Stimulated activated CD4-positive, alpha-beta T cell treated with anti-CD3 and anti-CD28 coated beads, Interleukin-12 subunit alpha, Interleukin-12 subunit beta, amount 100 ng/mL, for 4 hours (primary cell): ENCODE measurements at regions not wholly inside any gene's neighbourhood (a gene's known extent, or its start where the extent isn't known, plus 50 kb on each side); places are given as distances from the start of the nearest gene placed in this dataset.
"Not testable (repeated sequence)": the region's sequence is repeated elsewhere in the genome, so short reads cannot be mapped to it uniquely, and the experiment has no call there.

Experiments used
- DNase-seq: peaks from one replicate; pipeline ENCODE4 v3.0.0-alpha.2; 2020

DNA sequence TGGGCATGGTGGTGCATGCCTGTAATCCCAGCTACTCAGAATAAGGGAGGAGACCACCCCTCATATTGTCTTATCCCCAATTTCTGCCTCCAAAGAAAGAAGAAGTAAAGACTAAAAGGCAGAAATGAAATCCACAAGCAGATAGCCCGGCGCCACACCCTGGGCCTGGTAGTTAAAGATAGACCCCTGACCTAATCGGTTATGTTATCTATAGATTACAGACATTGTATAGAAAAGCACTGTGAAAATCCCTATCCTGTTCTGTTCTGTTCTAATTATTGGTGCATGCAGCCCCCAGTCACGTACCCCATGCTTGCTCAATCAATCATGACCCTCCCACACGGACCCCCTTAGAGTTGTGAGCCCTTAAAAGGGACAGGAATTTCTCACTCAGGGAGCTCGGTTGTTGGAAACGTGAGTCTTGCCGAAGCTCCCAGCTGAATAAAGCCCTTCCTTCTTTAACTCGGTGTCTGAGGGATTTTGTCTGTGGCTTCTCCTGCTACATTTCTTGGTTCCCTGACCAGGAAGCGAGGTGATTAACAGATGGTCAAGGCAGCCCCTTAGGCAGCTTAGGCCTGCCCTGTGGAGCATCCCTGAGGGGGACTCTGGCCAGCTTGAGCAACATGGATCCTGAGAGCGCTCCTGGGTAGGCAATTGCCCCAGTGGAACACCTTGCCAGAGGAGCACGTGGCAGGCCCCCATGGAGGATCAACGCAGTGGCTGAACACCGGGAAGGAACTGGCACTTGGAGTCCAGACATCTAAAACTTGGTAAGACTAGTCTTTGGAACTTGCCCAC, 188.7 kb upstream of the NDUFV2 start:
- DNase-seq: not testable (repeated sequence)

DNA sequence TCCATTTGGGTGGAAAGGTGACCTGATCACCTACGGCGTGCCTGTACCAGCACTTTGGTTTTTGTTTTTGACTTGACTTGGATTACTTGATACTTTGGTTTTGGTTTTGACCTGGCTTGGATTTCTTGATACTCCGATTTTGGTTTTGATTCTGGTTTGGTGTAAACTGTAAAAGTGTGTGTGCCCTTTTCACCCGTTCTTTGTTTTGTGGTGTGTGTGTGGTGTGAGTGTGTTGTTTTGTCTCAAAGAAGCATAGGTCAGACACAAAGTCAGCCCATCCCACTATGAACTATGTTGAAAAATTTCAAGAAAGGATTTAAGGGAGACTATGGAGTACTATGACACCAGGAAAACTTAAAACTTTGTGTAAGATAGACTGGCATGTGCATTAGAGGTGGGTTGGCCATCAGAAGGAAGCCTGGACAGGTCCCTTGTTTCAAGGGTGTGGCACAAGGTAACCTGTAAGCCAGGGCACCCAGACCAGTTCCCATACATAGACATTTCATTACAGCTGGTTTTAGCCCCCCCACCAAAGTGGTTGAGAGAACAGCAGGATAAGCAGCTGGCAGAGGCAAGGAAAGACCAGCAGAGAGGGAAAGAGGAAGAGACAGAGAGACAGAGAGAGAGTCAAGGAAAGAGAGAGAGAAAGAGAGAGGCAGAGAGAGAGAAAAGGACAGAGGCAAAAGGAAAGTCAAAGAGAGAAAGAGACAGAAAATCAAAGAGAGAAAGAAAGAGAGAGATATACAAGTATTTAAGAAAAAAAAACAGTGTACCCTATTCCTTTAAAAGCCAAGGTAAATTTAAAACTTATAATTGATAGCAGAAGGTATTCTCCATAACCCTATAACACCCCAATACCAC, 187.9 kb upstream of the NDUFV2 start:
- not testable (repeated sequence) for DNase-seq

DNA sequence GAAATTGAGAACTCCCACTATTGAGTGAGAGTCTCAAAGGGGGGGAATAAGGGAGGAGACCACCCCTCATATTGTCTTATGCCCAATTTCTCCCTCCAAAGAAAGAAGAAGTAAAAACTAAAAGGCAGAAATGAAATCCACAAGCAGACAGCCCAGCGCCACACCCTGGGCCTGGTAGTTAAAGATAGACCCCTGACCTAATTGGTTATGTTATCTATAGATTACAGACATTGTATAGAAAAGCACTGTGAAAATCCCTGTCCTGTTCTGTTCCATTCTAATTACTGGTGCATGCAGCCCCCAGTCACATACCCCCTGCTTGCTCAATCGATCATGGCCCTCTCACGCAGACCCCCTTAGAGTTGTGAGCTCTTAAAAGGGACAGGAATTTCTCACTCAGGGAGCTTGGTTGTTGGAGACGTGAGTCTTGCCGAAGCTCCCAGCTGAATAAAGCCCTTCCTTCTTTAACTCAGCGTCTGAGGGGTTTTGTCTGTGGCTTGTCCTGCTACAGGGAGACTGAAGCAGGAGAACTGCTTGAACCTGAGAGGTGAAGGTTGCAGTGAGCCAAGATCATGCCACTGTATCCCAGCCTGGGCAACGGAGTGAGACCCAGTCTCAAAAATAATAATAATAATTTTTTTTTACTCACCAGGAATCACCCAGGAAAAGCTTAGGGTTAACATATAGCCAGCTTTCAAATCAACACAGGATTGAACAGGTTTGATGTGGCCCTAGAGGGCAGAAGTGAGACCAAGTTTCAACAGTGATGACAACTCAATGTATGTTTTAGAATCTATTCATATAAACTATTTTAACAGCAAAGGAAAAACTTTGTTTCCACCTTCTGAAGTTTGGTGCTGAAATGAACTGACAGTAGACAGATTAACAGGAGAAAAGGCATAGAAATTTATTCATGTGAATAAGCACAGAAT, 181.4 kb upstream of the NDUFV2 start:
- DNase-seq: not testable (repeated sequence)

DNA sequence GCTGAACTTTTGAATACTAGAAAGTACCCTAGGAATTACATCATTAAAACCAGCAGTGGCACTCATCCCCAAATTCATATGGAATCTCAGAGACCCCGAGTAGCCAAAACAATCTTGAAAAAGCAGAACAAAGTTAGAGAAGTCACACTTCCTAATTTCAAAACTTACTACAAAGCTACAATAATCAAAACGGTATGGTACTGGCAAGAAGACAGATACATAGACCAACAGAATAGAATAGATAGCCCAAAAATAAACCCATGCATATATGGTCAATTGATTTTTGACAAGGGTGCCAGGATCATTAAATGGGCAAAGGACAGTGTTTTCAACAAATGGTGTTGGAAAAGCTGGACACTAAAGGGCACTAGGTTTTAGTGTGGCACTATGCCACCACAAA, 176.0 kb upstream of the NDUFV2 start:
- no peak for DNase-seq

DNA sequence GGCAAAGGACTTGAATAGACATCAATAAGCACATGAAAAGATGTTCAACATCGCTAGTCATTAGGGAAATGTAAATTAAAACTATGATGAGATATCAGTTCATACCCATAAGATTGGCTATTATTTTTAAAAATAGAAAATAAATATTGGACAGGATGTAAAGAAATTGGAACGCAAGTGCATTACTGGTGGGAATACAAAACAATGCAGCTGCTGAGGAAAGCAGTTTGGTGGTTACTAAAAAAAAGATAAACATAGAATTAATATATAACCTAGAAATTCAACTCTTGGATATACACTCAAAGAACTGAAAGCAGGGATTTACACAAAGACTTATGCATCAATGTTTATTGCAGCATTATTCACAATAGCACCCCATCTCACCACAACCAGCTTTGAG, 174.5 kb upstream of the NDUFV2 start:
- no peak for DNase-seq

- no peak for DNase-seq
Observed at GRCh38 chr18:8928847-8929780, 173.4 kb upstream of the NDUFV2 start.

DNA sequence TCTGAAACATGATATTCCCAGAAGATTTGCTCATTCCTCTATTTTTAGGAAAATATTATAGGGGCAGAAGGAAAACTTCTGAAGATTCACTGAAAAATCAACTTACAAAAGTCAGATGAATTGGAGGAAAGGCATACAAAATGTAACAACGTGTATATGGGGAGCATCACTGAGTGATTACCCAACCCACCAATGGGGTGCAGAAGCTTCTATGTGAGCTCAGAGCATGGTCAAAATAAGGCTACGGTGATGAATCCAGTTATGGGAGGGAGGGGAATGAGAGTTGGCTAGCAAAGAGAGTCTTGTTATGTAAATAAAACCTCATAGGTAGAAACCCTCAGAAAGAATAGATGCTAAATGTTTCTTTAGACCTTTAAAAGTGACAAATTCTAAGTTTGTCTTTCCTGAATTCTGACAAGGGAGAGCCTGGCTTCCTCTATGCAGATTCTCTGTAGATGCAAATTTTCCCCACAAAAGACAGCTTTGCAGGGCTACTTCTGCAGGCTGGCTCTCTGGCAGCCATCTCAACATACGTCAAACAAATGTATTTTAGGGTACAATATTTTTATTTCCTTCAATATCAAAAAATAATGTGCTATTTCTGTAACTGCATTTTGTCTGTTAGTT, 171.4 kb upstream of the NDUFV2 start:
- DNase-seq: no peak

GRCh38 chr18:8932866-8933265, 169.6 kb upstream of the NDUFV2 start:
- DNase-seq: no peak

- no peak for DNase-seq
Observed at GRCh38 chr18:8933714-8934284, 168.7 kb upstream of the NDUFV2 start.

- not testable (repeated sequence) for DNase-seq
Observed at GRCh38 chr18:8935346-8935745, 167.2 kb upstream of the NDUFV2 start.

DNA sequence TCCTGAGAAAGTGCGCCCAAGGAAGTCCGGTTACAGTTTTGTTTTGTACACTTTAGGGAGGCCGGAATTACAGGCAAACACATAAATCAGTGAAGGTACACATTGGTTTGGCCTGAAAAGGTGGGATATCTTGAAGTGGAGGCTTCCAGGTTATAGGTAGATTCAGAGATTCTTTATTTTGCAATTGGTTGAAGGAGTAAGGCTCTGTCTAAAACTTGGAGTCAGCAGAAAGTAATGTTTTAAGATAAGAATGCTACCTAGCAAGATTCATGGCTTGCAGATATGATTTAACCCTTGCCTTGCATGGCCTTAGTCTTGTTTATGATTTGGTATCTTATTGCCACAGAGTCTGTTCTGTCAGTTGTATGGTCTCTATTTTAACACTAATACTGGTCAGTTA, 165.9 kb upstream of the NDUFV2 start:
- DNase-seq: no peak

DNA sequence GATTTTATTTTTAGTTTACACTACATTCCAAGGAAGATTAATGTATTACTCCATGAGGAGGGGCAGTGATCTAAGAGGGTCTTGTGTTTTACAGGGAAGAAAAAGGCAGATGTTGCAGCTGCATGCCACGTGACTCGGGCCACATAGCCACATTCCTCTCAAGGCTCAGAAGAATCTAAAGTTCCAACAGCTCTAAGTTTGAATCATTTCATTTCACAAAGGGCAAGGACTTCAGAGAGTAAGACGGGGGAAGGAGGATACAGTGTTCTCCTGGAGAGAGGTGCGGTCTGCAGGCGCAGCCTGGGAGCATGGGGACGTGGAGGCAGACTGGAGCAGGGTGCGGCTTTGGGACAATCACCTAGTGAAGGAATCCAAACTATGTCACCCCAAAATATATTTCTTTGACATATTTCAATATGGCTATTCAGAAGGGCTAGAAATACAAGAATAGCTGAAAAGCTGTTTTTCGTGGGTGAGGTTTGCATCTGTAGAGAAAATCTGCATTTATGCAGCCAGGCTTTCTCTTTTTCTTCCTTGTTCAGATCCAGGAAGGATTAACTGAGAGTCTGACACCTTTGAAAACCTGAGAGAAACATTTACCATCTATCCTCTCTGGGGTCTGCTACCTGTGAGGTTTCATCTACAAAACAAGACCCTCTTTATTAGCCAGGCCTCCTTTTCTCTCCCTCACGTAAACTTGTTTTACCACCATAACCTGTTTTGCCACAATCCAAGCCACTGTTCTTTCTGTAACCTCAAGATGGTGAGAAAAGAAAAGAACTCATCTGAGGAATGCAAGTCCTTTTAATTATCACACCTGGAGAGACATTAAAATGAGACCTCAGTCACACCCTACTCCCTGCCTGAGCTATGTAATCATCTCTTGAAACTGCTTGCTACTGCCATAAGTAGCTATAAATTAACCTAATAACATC, 165.1 kb upstream of the NDUFV2 start:
- no peak for DNase-seq

DNA sequence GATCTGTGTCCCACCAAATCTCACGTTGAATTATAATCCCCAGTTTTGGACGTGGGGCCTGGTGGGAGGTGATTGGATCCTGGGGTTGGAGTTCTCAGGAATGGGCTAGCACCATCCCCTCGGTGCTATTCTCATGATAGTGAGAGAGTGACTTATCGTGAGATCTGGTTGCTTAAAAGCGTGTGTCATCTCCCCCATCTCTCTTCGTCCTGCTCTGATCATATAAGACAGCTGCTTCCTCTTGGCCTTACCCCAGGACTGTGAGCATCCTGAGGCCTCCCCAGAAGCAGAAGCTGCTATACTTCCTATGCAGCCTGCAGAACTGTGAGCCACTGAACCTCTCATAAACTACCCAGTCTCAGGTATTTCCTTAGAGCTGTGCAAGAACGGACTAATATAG, 163.7 kb upstream of the NDUFV2 start:
- DNase-seq: no peak

DNA sequence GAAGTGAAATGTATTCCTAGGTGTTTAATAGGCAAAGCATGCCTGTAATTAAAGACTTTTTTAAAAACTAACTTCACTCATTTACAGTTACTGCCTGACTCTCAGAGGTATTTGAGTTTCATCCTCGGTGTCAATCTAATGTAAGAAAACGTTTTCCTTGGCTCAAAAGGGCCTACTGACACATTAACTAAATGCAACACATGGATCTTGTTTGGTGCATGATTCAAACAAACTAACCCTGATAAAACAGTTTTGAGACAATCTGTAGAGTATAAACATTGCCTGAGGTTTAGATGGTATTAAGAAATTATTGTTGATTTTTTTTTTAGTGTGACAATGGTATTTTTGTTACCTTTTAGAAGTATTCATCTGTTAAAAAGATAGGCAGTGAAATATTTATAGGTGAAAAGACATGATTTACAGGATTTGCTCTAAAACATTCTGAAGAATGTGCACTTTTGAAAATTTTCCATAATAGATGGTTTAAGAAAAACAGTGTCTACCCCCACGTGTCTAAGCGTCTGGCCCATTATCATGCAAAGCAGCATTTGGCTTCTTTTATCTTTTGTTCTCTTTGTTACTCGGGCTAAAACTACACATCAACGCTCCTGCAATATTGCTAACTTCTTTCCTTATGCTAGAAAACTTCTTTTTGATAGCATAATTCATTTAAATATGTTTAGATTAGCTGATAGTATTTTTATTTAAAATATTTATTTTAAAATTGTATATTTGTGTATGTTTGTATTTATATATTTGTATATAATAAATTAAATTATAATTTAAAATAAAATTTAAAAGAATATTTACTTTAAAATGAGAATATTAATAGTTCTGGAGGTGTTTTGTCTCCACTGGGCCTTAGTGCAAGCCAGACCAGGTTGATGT, 160.2 kb upstream of the NDUFV2 start:
- DNase-seq: no peak

GRCh38 chr18:8942909-8943545, 159.5 kb upstream of the NDUFV2 start:
- DNase-seq: no peak

DNA sequence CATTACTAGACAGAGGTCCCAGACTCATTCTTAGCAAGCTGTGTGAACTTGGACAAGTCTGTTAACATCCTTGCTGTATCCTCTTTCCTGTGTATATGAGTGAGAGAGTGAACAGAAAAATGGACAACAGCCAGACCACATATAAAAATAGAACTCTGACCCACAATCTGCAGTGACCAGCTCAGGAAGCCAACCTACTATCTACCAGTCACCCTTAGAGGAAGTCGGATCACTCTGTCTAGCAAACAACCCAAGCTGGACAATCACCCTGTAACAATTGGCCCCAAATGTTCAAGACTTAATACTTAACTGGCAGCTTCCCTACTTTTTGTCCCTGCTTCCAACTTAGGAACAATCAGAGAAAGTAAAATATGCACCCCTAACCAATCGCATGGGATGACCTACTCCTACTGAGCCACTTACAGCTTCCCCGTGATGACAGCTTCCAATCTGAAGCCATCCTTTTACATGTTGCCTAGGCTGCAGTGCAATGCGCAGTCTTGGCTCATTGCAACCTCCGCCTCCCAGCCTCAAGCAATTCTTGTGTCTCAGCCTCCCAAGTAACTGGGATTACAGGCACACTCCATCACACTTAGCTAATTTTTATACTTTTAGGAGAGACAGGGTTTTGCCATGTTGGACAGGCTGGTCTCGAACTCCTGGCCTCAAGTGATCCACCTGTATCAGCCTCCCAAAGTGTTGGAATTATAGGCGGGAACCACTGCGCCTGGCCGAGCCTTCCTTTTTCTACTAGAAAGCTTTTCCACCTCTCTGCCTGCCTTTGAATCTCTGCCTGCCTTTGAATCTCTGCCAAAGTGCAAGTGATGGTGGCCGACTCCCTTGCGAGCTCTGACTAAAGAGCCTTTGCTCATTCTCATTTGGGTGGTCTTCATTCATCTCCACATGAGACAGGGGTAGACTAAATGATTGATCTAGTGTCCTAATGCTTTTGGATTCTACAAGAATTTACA, 158.3 kb upstream of the NDUFV2 start:
- DNase-seq: no peak

DNA sequence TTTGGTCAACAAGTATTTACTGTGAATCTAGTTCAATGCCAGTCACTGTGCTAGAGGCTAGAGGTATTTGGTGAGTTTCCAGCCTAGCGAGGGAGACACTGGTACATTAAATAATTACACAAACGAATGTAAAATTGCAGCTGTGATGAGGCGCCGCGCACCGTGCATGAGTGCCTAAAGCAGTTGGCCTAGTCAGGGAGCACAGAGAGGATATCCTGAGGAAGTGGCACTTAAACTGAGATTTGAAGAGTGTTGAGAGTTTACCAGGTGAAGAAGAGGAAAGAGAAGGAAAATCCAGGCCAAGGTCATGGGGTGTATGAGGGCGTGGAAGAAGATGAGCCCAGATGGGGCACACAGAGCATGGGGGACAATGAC, 157.6 kb upstream of the NDUFV2 start:
- no peak for DNase-seq
